Thoracic aorta (tissue), 2 donors: ENCODE measurements at regions not wholly inside any gene's neighbourhood (a gene's known extent, or its start where the extent isn't known, plus 50 kb on each side); places are given as distances from the start of the nearest gene placed in this dataset.

Experiments
- ATAC-seq: fragments of 150-250 bp; one replicate; pipeline ENCODE4 v1.8.0; 2017; ENCODE audit warnings: low read depth; ENCODE audit not compliant: insufficient number of reproducible peaks, low FRiP score
- DNase-seq: peaks from one replicate; pipeline ENCODE4 v3.0.0-alpha.2; 2020; ENCODE audit warnings: low spot score
- H3K27ac ChIP-seq, 2 donors: fragments of 200-600 bp; sonication (generic); 1 replicate in 1 of 2; 2 replicates in 1 of 2; pipeline ENCODE4 v1.5.1; 2016; ENCODE audit warnings: mild to moderate bottlenecking in 2 of 2, moderate library complexity in 2 of 2
- H3K27me3 ChIP-seq: fragments of 200-600 bp; sonication (generic); replicated peaks from 2 replicates; pipeline ENCODE4 v1.6.0; 2016; ENCODE audit warnings: mild to moderate bottlenecking; ENCODE audit not compliant: insufficient read depth
- H3K36me3 ChIP-seq: fragments of 200-600 bp; sonication (generic); one replicate; pipeline ENCODE4 v1.5.1; 2016
- H3K4me1 ChIP-seq, 2 donors: fragments of 200-600 bp; sonication (generic); 1 replicate in 1 of 2; 2 replicates in 1 of 2; pipeline versions ENCODE4 v1.5.1 to v1.6.0; 2016; ENCODE audit warnings: low read depth in 2 of 2, mild to moderate bottlenecking in 1 of 2; ENCODE audit not compliant: control insufficient read depth in 1 of 2
- H3K4me3 ChIP-seq: fragments of 200-600 bp; sonication (generic); 2 replicates; pipeline ENCODE4 v1.5.1; 2016; ENCODE audit warnings: mild to moderate bottlenecking
- H3K9me3 ChIP-seq: fragments of 200-600 bp; sonication (generic); 2 replicates; pipeline ENCODE4 v1.5.1; 2016
- CTCF ChIP-seq: fragments of 200-600 bp; sonication (generic); IDR thresholded peaks from one replicate; pipeline ENCODE4 v1.5.1; 2019; ENCODE audit warnings: antibody characterized with exemption

- H3K4me1 ChIP-seq, result no peaks in the 10 kb centered on the region
- peaks cover 11% of the 10 kb centered on the region for H3K9me3 ChIP-seq
- no peaks in the 10 kb centered on the region for H3K36me3 ChIP-seq
- H3K4me3 ChIP-seq, result no peak overlapping the region
- H3K27ac ChIP-seq, result no peak overlapping the region
- ATAC-seq (peak; percentile 36), DNase-seq (no peak)
- H3K27me3 ChIP-seq, result no peaks in the 10 kb centered on the region
- TF ChIP-seq CTCF, result no peak
Measured at GRCh38 chr7:16235147-16236114, 185.9 kb downstream of the CRPPA start.

- no peak for TF ChIP-seq CTCF
- Histone ChIP-seq H3K4me3 (no peak overlapping the region), H3K36me3 (no peaks in the 10 kb centered on the region), H3K4me1 (no peaks in the 10 kb centered on the region), H3K27me3 (no peaks in the 10 kb centered on the region), H3K9me3 (peaks cover 19% of the 10 kb centered on the region), H3K27ac (no peak overlapping the region)
- no peak for ATAC-seq
- DNase-seq, result no peak
Measured at GRCh38 chr7:16234493-16235146, 186.7 kb downstream of the CRPPA start.

- Histone ChIP-seq H3K9me3 (peaks cover 23% of the 10 kb centered on the region), H3K4me1 (no peaks in the 10 kb centered on the region), H3K36me3 (no peaks in the 10 kb centered on the region), H3K4me3 (no peak overlapping the region), H3K27me3 (no peaks in the 10 kb centered on the region), H3K27ac (no peak overlapping the region)
- DNase-seq (no peak), ATAC-seq (no peak)
- TF ChIP-seq CTCF, result no peak
Measured at GRCh38 chr7:16233517-16233916, 187.8 kb downstream of the CRPPA start.

- H3K4me1 ChIP-seq, result no peaks in the 10 kb centered on the region
- no peak overlapping the region for H3K4me3 ChIP-seq
- H3K9me3 ChIP-seq, result peaks cover 23% of the 10 kb centered on the region
- ATAC-seq (no peak), DNase-seq (no peak)
- no peaks in the 10 kb centered on the region for H3K27me3 ChIP-seq
- H3K27ac ChIP-seq, result no peak overlapping the region
- TF ChIP-seq CTCF, result no peak
- no peaks in the 10 kb centered on the region for H3K36me3 ChIP-seq
Measured at GRCh38 chr7:16232273-16232672, 189.1 kb downstream of the CRPPA start.

DNA sequence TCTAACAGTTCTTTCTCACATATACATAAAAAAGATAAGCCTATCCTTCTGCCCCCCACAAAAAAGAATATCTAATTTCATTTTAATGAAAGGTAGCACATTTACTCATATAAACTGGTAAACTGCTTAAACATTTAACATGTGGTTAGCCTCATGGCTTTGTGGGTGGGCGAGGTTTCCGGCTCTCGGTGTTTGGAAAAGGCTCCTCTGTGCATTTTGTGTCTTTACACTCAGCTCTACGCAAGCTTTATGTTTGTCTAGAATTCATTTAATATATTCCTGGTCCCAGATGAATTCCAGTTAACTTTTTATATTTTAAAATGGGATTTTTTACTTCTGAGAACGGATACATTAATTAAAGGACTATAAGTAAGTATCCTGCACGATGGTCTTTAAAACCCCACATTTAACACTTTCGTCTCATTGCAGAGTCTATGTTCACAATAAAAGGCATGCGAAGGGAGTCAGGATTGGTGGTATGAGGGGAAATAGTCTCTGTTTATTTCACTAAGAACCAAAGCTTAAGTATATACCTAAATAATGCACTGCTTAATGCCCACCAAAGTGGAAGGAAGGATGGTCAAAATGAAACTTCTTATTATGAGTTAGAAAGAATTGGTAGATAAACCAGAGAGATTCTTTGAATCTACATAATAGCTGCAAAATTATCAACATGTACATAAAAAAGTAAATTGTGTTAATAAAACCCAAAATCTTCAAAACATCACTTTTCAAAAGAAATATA, 197.2 kb downstream of the CRPPA start:
- no peaks in the 10 kb centered on the region for H3K36me3 ChIP-seq
- H3K9me3 ChIP-seq, result no peaks in the 10 kb centered on the region
- ATAC-seq (no peak), DNase-seq (no peak)
- H3K4me3 ChIP-seq, result no peak overlapping the region
- no peaks in the 10 kb centered on the region for H3K27me3 ChIP-seq
- no peaks in the 10 kb centered on the region for H3K4me1 ChIP-seq
- H3K27ac ChIP-seq, result no peak overlapping the region
- no peak for TF ChIP-seq CTCF
